GM18858 (cell line): ENCODE measurements at regions not wholly inside any gene's neighbourhood (a gene's known extent, or its start where the extent isn't known, plus 50 kb on each side); places are given as distances from the start of the nearest gene placed in this dataset.

Experiments
- ATAC-seq: cut with Tn5 transposase; IDR thresholded peaks from one replicate; pipeline ENCODE4 v1.9.1; 2021; ENCODE audit not compliant: unreplicated experiment

- no peak for ATAC-seq
These were observed 404.0 kb downstream of the DOK5 start for GRCh38 chr20:54879393-54879792.

- no peak for ATAC-seq
These were observed 399.9 kb downstream of the DOK5 start for GRCh38 chr20:54875307-54875706.

GRCh38 chr20:54874718-54875117 is 399.3 kb downstream of the DOK5 start:
- no peak for ATAC-seq

DNA sequence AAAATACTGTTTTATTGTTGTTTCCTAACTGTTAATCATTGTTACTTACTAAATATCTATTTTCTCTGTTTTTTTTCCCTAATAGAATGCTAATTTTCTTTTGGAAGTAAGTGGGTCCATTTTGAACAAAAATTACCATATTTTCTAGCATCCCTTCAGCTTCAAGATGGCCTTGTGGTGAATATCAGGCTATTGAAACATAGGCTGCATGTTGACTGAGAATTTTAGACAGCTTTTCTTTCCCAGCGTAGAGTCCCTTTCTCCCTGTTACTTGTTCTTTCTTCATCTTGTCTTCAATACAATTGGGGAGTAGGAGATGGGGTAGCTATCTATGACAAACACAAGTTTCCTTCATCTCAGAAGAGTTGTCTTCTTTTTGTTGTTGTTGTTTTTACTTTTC is 397.0 kb downstream of the DOK5 start:
- no peak for ATAC-seq

DNA sequence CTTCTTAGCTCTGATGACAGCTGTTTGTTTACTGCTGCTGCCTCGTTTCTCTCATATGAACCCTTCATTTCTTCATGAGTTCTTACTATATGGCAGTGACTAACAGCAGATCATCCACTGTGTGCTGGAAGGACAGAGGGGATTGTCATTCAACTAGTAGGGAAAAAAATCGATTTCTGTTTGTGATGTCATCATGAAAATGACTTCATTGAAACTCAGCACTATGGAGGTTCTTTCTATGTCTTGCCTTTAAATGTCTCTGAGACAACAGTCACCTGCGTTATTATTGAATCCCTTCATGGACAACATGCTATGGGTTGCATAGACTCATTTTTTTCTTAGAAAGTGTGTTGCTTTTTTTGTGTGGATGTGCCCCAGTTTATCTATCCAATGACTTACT is 394.4 kb downstream of the DOK5 start:
- no peak for ATAC-seq

DNA sequence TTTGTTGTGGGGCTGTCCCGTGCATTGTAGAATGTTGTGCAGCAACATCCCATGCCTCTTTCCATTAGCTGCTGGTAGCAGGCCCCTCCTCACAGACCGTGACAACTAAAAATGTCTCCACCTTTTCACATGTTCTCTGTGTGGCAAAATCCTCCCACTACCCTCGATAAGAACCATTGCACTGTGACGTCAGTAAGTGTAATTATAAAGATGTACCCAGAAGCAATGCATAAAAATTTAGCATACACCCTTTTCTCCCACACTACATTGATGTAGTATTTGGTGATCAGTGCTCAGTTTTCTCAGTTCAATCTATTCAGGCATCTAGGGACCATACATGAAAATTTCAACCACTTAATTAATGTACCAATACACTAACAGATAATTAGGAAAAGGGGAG is 389.9 kb downstream of the DOK5 start:
- ATAC-seq = no peak

DNA sequence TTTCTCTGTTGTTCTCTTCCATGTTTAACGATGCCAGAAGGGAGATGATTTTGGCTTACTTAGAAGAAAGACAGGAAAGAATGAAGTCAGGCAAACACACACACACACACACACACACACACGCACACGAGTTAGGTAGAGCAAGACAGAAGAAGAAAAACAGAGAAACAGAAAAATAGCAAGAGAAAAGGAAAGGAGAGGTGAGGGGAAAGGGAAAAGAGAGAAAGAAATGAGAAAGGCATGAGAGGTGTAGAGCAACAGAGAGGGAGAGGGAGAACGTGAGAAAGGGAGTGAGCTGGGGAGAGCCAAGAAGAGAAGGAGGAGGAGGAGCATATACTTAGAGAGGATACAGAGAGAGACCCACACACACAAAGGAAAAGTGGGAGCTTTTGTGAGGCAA is 385.3 kb downstream of the DOK5 start:
- ATAC-seq = no peak

- ATAC-seq = no peak
These were observed 380.8 kb downstream of the DOK5 start for GRCh38 chr20:54856202-54856601.

- no peak for ATAC-seq
These were observed 374.3 kb downstream of the DOK5 start for GRCh38 chr20:54849741-54850140.

DNA sequence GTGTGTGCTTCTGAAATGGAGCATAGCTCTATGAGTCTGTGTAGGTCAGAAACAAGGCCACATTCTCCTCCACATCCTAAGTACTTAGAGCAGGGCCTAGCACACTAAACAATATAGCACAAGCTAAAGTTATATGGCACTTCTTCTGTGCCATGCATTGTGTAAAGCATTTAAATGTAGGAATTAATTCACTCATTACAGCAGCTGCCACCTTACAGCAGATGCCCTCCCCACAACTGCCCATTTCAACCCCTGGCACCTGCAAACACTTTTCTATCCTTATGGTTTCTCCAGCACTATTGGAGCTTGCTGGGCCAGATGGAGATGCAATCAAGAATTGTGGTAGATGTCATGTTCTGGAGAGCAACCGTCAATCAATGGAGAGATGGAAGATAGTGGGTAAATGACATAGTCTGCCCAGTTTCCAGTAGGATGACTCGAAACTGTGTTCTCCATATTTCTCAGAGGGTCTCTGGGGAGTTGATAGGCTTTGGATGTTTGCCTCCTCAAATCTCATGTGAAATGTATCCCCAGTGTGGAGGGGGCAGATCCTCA is 373.7 kb downstream of the DOK5 start:
- ATAC-seq = no peak

DNA sequence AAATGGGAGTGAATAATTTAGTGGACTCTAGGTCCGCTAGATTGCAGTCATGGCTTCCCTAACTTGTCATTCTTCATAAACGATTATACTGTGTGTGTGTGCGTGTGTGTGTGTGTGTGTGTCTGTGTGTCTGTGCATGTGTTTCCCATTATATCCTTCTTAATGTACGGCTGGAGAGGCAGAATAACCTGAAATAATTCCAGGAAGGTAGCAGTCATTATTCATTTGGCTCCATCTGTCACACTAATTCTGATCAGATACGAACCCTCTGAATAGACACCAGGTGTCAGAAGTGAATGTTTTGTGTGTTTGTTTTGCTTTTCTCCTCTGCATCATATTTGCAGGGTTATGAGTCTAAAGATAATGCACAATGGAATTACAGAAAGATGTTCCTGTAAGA is 372.9 kb downstream of the DOK5 start:
- ATAC-seq = no peak

- no peak for ATAC-seq
These were observed 371.6 kb downstream of the DOK5 start for GRCh38 chr20:54846948-54847347.

DNA sequence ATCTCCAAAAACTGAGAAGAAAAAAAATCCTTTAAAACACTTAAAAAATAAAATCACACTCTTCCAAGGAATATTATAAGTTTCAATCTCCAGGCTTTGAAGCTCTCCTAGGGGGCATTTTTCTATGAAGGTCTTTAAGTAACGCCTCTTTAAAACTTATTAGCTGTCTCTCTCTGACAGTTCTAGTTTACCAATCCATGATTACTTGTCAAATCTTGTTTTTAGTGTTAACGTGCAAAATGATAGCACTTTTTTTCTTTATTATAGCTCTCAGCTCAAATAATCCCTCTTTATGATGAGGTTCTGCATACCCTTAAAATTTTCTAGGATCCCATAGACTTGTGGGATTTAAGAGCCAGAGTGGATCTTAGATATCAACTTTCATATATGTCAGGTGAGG is 369.0 kb downstream of the DOK5 start:
- no peak for ATAC-seq

- no peak for ATAC-seq
These were observed 368.5 kb downstream of the DOK5 start for GRCh38 chr20:54843865-54844264.

GRCh38 chr20:54843431-54843830 is 368.0 kb downstream of the DOK5 start:
- no peak for ATAC-seq

DNA sequence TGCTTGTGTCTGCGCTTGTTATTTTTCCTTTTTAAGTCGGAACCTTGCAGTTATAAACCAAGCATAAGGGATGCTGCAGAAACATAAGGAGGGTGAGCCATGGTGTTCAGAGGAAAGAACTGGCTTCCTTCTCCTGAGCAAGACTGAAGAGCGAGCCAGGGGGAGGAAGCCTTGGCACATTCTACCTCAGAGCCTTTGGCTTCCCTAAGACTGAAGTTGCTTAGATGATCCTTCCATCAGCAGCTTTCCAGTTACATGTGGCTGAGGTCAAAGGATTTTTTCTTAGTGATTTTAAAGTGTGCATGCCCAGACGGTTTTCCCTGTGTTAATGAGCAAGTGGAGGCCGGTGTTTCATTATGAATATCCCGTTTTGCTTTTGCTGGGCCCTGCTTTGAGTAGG is 363.8 kb downstream of the DOK5 start:
- no peak for ATAC-seq

DNA sequence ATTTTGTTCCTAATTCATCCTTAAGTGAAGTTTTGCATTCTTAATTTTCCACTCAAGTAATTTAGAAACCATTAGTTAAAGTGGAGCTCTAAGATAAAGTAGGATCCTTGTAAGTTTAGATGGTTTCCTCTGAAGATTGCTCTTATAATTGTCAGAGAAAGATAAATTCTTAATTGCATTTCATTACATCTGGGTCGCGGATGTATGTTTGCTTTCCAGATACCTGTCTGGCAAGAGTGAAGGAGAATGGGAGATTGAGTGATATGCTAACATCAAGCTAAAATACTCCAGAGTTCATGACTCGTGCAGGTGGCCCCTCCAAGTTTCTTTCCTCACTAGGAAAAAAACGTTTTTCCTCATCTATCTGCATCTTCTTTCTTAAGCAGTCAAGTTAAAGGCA is 361.8 kb downstream of the DOK5 start:
- ATAC-seq = no peak

- no peak for ATAC-seq
These were observed 347.0 kb downstream of the DOK5 start for GRCh38 chr20:54822386-54822785.

DNA sequence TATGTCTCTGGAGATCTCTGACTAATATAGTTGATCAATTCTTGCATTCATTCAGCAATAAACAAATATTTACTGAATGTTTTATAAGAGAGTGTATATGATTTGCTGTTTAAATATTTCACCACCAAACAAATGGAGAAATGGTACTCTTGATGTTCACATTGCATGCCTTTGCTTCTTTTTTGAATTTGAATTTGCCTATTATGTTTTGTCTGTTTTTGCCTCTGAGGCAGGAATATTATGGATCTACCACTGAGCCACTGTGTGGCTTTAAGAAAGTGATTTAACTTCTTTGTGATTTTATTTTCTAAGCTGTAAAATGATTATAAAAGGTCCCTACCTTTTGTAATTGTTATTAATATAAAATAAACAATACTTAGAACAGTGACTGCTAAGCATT is 345.0 kb downstream of the DOK5 start:
- no peak for ATAC-seq

DNA sequence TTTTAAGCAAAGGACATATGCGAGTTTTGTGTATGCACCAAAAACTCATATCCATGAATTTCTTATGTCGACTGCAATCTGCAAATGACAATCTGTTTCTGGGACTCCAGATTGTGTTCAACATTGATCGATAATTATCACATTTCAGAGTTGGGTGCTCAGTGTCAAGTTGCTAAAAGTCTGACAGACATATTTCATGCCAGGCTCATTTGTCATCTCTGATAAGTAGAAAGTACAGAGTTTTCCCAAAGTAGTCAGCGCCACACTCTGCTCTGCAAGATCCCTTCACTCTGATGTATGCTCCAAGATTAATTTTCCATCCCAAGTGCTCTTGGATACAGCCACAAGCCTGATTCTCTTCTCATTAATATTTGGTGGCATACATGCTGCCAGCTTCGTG is 331.1 kb downstream of the DOK5 start:
- ATAC-seq = no peak

GRCh38 chr20:54794874-54795273 is 319.5 kb downstream of the DOK5 start:
- no peak for ATAC-seq

DNA sequence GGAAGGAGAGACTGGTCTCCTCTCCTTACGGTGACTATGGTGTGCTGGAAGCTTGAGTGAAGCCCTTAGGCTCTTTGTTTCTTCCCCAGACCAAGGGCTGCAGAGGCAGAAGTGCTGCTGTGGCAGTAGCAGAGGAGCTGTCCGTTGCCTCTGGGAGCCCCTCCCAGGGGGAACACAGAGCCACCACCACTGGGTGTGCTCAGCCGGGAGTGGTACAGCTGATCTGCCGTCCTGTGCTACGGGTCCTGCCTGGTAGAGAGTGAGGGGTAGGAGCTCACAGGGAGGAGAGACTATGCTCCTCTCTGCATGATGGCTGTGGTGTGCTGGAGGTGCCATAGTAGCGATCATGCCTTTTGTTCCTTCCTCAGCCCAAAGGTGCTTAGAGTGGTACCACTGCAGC is 318.7 kb downstream of the DOK5 start:
- ATAC-seq = no peak

- ATAC-seq = no peak
These were observed 318.0 kb downstream of the DOK5 start for GRCh38 chr20:54793291-54793992.
